IMR-90 (cell line): ENCODE measurements at regions not wholly inside any gene's neighbourhood (a gene's known extent, or its start where the extent isn't known, plus 50 kb on each side); places are given as distances from the start of the nearest gene placed in this dataset.

ENCODE experiments used
- ATAC-seq: fragments of 200-7000 bp; cut with Tn5 transposase; 2 replicates; pipeline ENCODE4 v1.9.1; 2020; ENCODE audit warnings: low read depth, mild to moderate bottlenecking, moderate library complexity
- BruUV-seq: library from RNA; stranded (reverse); fragments of 400-500 nt; replicated peaks from 2 replicates; lab custom pipeline; 2021; lab: Mats Ljungman, UMichigan
- CTCF ChIA-PET: fragments of 300-600 bp; formaldehyde crosslinking; extraction: SDS; loops from one replicate; lab custom pipeline; 2021; ENCODE audit warnings: antibody characterized with exemption; lab: Yijun Ruan, JAX
- POLR2A ChIA-PET: fragments of 300-600 bp; sonication (Branson Sonifier 250); formaldehyde crosslinking; loops from one replicate; lab custom pipeline; 2022; ENCODE audit warnings: antibody characterized with exemption; ENCODE audit not compliant: unreplicated experiment; lab: Charles Lee
- DNase-seq: peaks from one replicate; pipeline ENCODE4 v3.0.0; 2013
- H2AFZ ChIP-seq: replicated peaks from 2 replicates; pipeline ENCODE3; 2013; ENCODE audit warnings: low read length, mild to moderate bottlenecking; ENCODE audit not compliant: poor library complexity
- H2AK5ac ChIP-seq: 2 replicates; pipeline ENCODE4 v1.6.1; 2013; ENCODE audit warnings: low read depth, low read length, inconsistent platforms
- H2AK9ac ChIP-seq: replicated peaks from 2 replicates; pipeline ENCODE3; 2013; ENCODE audit warnings: mild to moderate bottlenecking, low read depth, low read length, moderate library complexity; ENCODE audit not compliant: poor library complexity
- H2BK120ac ChIP-seq: 2 replicates; pipeline ENCODE4 v1.6.1; 2013; ENCODE audit warnings: low read depth, low read length, inconsistent platforms
- H2BK15ac ChIP-seq: 3 replicates; pipeline ENCODE4 v1.6.1; 2013; ENCODE audit warnings: low read depth, low read length, inconsistent platforms
- H2BK20ac ChIP-seq: 2 replicates; pipeline ENCODE4 v1.6.1; 2013; ENCODE audit warnings: low read depth, mild to moderate bottlenecking, inconsistent platforms, low read length, moderate library complexity
- H2BK5ac ChIP-seq: 2 replicates; pipeline ENCODE4 v1.6.1; 2013; ENCODE audit warnings: mild to moderate bottlenecking, low read depth, low read length, inconsistent platforms; ENCODE audit not compliant: poor library complexity, severe bottlenecking
- H3K14ac ChIP-seq: replicated peaks from 2 replicates; pipeline ENCODE4 v1.6.1; 2013; ENCODE audit warnings: low read depth, low read length, inconsistent platforms
- H3K18ac ChIP-seq: 2 replicates; pipeline ENCODE4 v1.6.1; 2013; ENCODE audit warnings: low read depth, low read length, control low read depth
- H3K23ac ChIP-seq: 2 replicates; pipeline ENCODE4 v1.6.1; 2013; ENCODE audit warnings: low read depth, low read length, inconsistent platforms
- H3K27ac ChIP-seq: 2 replicates; pipeline ENCODE4 v1.5.1; 2013; ENCODE audit warnings: mild to moderate bottlenecking, control low read depth, low read length; ENCODE audit not compliant: insufficient read depth
- H3K27me3 ChIP-seq: 2 replicates; pipeline ENCODE4 v1.6.1; 2013; ENCODE audit warnings: low read length; ENCODE audit not compliant: control insufficient read depth, insufficient read depth
- H3K36me3 ChIP-seq: 2 replicates; pipeline ENCODE4 v1.6.1; 2013; ENCODE audit warnings: low read length, mixed read lengths; ENCODE audit not compliant: control insufficient read depth, insufficient read depth
- H3K4ac ChIP-seq: 2 replicates; pipeline ENCODE4 v1.6.1; 2013; ENCODE audit warnings: low read depth, low read length, inconsistent platforms
- H3K4me1 ChIP-seq: 2 replicates; pipeline ENCODE4 v1.6.1; 2013; ENCODE audit warnings: low read length, mixed read lengths; ENCODE audit not compliant: control insufficient read depth, insufficient read depth
- H3K4me2 ChIP-seq: 2 replicates; pipeline ENCODE4 v1.6.1; 2013; ENCODE audit warnings: low read depth, mild to moderate bottlenecking, control low read depth, low read length, moderate library complexity
- H3K4me3 ChIP-seq: 2 replicates; pipeline ENCODE4 v1.5.1; 2013; ENCODE audit warnings: low read depth, mild to moderate bottlenecking, control low read depth, low read length, moderate library complexity; ENCODE audit not compliant: insufficient read depth
- H3K56ac ChIP-seq: 2 replicates; pipeline ENCODE4 v1.6.1; 2013; ENCODE audit warnings: low read length, inconsistent platforms; ENCODE audit not compliant: insufficient read depth; ENCODE audit errors: extremely low read depth
- H3K79me1 ChIP-seq, 2 experiments: 2 replicates each; pipeline ENCODE4 v1.6.1; 2013; ENCODE audit warnings: low read length in 2 of 2, inconsistent platforms in 1 of 2, low read depth in 1 of 2
- H3K9ac ChIP-seq: 2 replicates; pipeline ENCODE4 v1.6.1; 2013; ENCODE audit warnings: low read depth, low read length, control low read depth
- H3K9me1 ChIP-seq: 2 replicates; pipeline ENCODE4 v1.6.1; 2013; ENCODE audit warnings: low read length, inconsistent platforms; ENCODE audit not compliant: insufficient read depth
- H3K9me3 ChIP-seq: 2 replicates; pipeline ENCODE4 v1.6.1; 2013; ENCODE audit warnings: low read length; ENCODE audit not compliant: control insufficient read depth, insufficient read depth
- H4K20me1 ChIP-seq: 2 replicates; pipeline ENCODE4 v1.6.1; 2013; ENCODE audit warnings: low read length, inconsistent platforms; ENCODE audit not compliant: insufficient read depth
- H4K5ac ChIP-seq: 2 replicates; pipeline ENCODE4 v1.6.1; 2013; ENCODE audit warnings: mild to moderate bottlenecking, low read depth, low read length, control low read depth
- H4K8ac ChIP-seq, 2 experiments: 2 replicates each; pipeline ENCODE4 v1.6.1; 2013; ENCODE audit warnings: low read depth in 2 of 2, low read length in 2 of 2, control low read depth in 1 of 2, inconsistent platforms in 1 of 2
- H4K91ac ChIP-seq: 2 replicates; pipeline ENCODE4 v1.6.1; 2013; ENCODE audit warnings: low read depth, low read length, inconsistent platforms; ENCODE audit not compliant: insufficient read depth
- CEBPB ChIP-seq: IDR thresholded peaks from 2 replicates; pipeline ENCODE4 v1.6.1; 2012; ENCODE audit warnings: low read depth, low read length, improper control_type of control experiment
- CHD1 ChIP-seq: IDR thresholded peaks from 2 replicates; pipeline ENCODE4 v1.6.1; 2012; ENCODE audit warnings: low read depth, low read length, improper control_type of control experiment
- CTCF ChIP-seq: conservative IDR thresholded peaks from 2 replicates; pipeline ENCODE4 v1.5.1; 2012; ENCODE audit warnings: mild to moderate bottlenecking, low read depth, low read length, improper control_type of control experiment
- FOS ChIP-seq: fragments of 150-350 bp; IDR thresholded peaks from 2 replicates; pipeline ENCODE4 v1.6.1; 2016; ENCODE audit warnings: low read depth, low read length
- MXI1 ChIP-seq: IDR thresholded peaks from 2 replicates; pipeline ENCODE4 v1.6.1; 2012; ENCODE audit warnings: low read depth, mild to moderate bottlenecking, low read length, moderate library complexity, borderline replicate concordance
- POLR2A ChIP-seq: IDR thresholded peaks from 2 replicates; pipeline ENCODE4 v1.6.1; 2012; ENCODE audit warnings: mild to moderate bottlenecking, low read depth, low read length
- RAD21 ChIP-seq: IDR thresholded peaks from 2 replicates; pipeline ENCODE4 v1.6.1; 2012; ENCODE audit warnings: low read length, improper control_type of control experiment
- USF2 ChIP-seq: fragments of 150-350 bp; IDR thresholded peaks from 2 replicates; pipeline ENCODE4 v1.6.1; 2017; ENCODE audit warnings: mild to moderate bottlenecking, antibody characterized with exemption, low read length, low read depth
- WGBS, 2 experiments: methylation state at CpG; one replicate each; pipeline versions ENCODE4 v1.1.5 to v1.1.7; 2013; ENCODE audit warnings: missing lambda C conversion rate in 2 of 2; ENCODE audit not compliant: insufficient read length in 1 of 2; ENCODE audit errors: extremely low coverage in 2 of 2; 5-methylcytosine and 5-hydroxymethylcytosine counted together
- dilution Hi-C: fragments of 300-500 bp; cut with HindIII; formaldehyde crosslinking; loops from one replicate; pipeline ENCODE4 v1.14.3; 2018; ENCODE audit warnings: low sequenced_read_pairs; ENCODE audit not compliant: unreplicated experiment
- in situ Hi-C: fragments of 300-500 bp; cut with MboI; formaldehyde crosslinking; loops from 3 replicates; pipeline ENCODE4 v1.14.3; 2019; ENCODE audit warnings: low sequenced_read_pairs, inconsistent platforms, mixed read lengths
- intact Hi-C: fragments of 100-400 bp; cut with micrococcal nuclease; formaldehyde crosslinking; loops from 2 replicates; pipeline ENCODE4 v1.10.0; 2022
- TF ChIP-seq, protein P1 (sequence below): fragments of 150-350 bp; IDR thresholded peaks from 2 replicates; pipeline ENCODE4 v1.6.1; 2016; ENCODE audit warnings: low read depth, mild to moderate bottlenecking, low read length, moderate library complexity, borderline replicate concordance

GRCh38 chr3:193771011-193771652, 178.1 kb downstream of the OPA1 start:
- no peaks in the 10 kb centered on the region for H3K4me1 ChIP-seq
- dilution Hi-C loops (no loop called here), intact Hi-C loops (loop anchor here (10.0 kb wide), 1 partner anchor 1206 kb away; no protein-coding TSS in a partner anchor), in situ Hi-C loops (no loop called here)
- peaks cover 51% of the 10 kb centered on the region for H3K27me3 ChIP-seq
- ATAC-seq (no peak), DNase-seq (no peak)
- no peaks in the 10 kb centered on the region for H3K36me3 ChIP-seq
- H3K4me3 ChIP-seq, result no peak overlapping the region
- H3K18ac ChIP-seq, result no peak overlapping the region
- no peak overlapping the region for H2BK15ac ChIP-seq
- no peak overlapping the region for H2BK20ac ChIP-seq
- H3K79me1 ChIP-seq, result no peaks in the 10 kb centered on the region
- H2BK120ac ChIP-seq, result no peak overlapping the region
- no peaks in the 10 kb centered on the region for H4K20me1 ChIP-seq
- H3K9ac ChIP-seq, result no peak overlapping the region
- H4K5ac ChIP-seq, result no peak overlapping the region
- WGBS, 2 experiments, result 85% methylated on average over 7 of the region's 20 CpGs; no CpG with 5 or more reads in 1 of the 2 experiments
- no peak overlapping the region for H2AK5ac ChIP-seq
- H4K8ac ChIP-seq, result no peak overlapping the region
- H3K14ac ChIP-seq, result no peak overlapping the region
- H2AFZ ChIP-seq, result no peak overlapping the region
- no peak overlapping the region for H2BK5ac ChIP-seq
- no peak overlapping the region for H3K4ac ChIP-seq
- H2AK9ac ChIP-seq, result no peak overlapping the region
- H4K91ac ChIP-seq, result no peak overlapping the region
- CTCF ChIA-PET, result no interaction called here
- H3K56ac ChIP-seq, result no peak overlapping the region
- no TSS peak for BruUV-seq
- no peak overlapping the region for H3K23ac ChIP-seq
- POLR2A ChIA-PET, result no interaction called here
- TF ChIP-seq CEBPB (no peak), USF2 (no peak), CHD1 (no peak), RAD21 (no peak), FOS (no peak), POLR2A (no peak), MXI1 (no peak), CTCF (no peak)
- TF ChIP-seq, protein P1, sequence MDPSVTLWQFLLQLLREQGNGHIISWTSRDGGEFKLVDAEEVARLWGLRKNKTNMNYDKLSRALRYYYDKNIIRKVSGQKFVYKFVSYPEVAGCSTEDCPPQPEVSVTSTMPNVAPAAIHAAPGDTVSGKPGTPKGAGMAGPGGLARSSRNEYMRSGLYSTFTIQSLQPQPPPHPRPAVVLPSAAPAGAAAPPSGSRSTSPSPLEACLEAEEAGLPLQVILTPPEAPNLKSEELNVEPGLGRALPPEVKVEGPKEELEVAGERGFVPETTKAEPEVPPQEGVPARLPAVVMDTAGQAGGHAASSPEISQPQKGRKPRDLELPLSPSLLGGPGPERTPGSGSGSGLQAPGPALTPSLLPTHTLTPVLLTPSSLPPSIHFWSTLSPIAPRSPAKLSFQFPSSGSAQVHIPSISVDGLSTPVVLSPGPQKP, result no peak
- H3K4me2 ChIP-seq, result no peak overlapping the region
- H3K9me3 ChIP-seq, result no peaks in the 10 kb centered on the region
- no peaks in the 10 kb centered on the region for H3K9me1 ChIP-seq
- no peak overlapping the region for H3K27ac ChIP-seq
